ENCODE measurements at regions not wholly inside any gene's neighbourhood (a gene's known extent, or its start where the extent isn't known, plus 50 kb on each side); places are given as distances from the start of the nearest gene placed in this dataset.

GRCh38 chr3:194988495-194989165 lies 282.3 kb downstream of the XXYLT1 start:
- TF ChIP-seq CTCF (IDR thresholded peaks at IDR 0.05) = no peak

GRCh38 chr3:194989241-194989640 lies 281.7 kb downstream of the XXYLT1 start:
- TF ChIP-seq CTCF (IDR thresholded peaks at IDR 0.05) = no peak

- TF ChIP-seq CTCF (IDR thresholded peaks at IDR 0.05) = no peak
Observed at GRCh38 chr3:194990454-194991337, 280.3 kb downstream of the XXYLT1 start.

GRCh38 chr3:194991338-194991654 lies 279.7 kb downstream of the XXYLT1 start:
- no peak for TF ChIP-seq CTCF (IDR thresholded peaks at IDR 0.05)

GRCh38 chr3:194993896-194994295 lies 277.1 kb downstream of the XXYLT1 start:
- TF ChIP-seq CTCF (IDR thresholded peaks at IDR 0.05) = no peak

GRCh38 chr3:194994551-194994981 lies 276.4 kb downstream of the XXYLT1 start:
- TF ChIP-seq CTCF (IDR thresholded peaks at IDR 0.05) = no peak

- TF ChIP-seq CTCF (IDR thresholded peaks at IDR 0.05) = no peak
Observed at GRCh38 chr3:194995334-194995733, 275.6 kb downstream of the XXYLT1 start.
